Adrenal gland (tissue), 5 donors: ENCODE measurements at regions not wholly inside any gene's neighbourhood (a gene's known extent, or its start where the extent isn't known, plus 50 kb on each side); places are given as distances from the start of the nearest gene placed in this dataset.

Source experiments
- CTCF ChIP-seq, 6 experiments: fragments of 450-650 bp in 4 of 6; fragments of 200-600 bp in 2 of 6; sonication (generic) in 1 of 6; IDR thresholded peaks; 1 replicate in 5 of 6; 2 replicates in 1 of 6; pipeline versions ENCODE4 v1.5.1 to v1.8.0; 2016 to 2021; ENCODE audit warnings: antibody characterized with exemption in 6 of 6, mild to moderate bottlenecking in 2 of 6, moderate library complexity in 1 of 6
- POLR2A ChIP-seq, 2 donors: fragments of 450-650 bp; IDR thresholded peaks; one replicate each; pipeline ENCODE4 v1.6.1; 2017; ENCODE audit warnings: antibody characterized with exemption in 2 of 2, mild to moderate bottlenecking in 2 of 2, moderate library complexity in 1 of 2
- donor health status: DM: no; HTN: no; CAD: no.

- TF ChIP-seq CTCF (IDR thresholded peaks at IDR 0.05) (no peak), POLR2A (IDR thresholded peaks at IDR 0.05) (no peak)
Measured at GRCh38 chr5:57097526-57097925, 76.3 kb upstream of the GPBP1 start.
